Upper lobe of right lung (tissue), 1 donor: ENCODE measurements at regions not wholly inside any gene's neighbourhood (a gene's known extent, or its start where the extent isn't known, plus 50 kb on each side); places are given as distances from the start of the nearest gene placed in this dataset.

Source experiments
- ATAC-seq: fragments of 200-7000 bp; cut with Tn5 transposase; one replicate; pipeline ENCODE4 v1.9.1; 2020; ENCODE audit warnings: mild to moderate bottlenecking, moderate library complexity
- DNase-seq: peaks from one replicate; pipeline ENCODE4 v3.0.0-alpha.2; 2020
- H3K27ac ChIP-seq: fragments of 200-600 bp; one replicate; pipeline ENCODE4 v1.8.0; 2022
- H3K27me3 ChIP-seq: fragments of 200-600 bp; one replicate; pipeline ENCODE4 v1.8.0; 2022; ENCODE audit warnings: mild to moderate bottlenecking
- H3K36me3 ChIP-seq: fragments of 200-600 bp; one replicate; pipeline ENCODE4 v1.8.0; 2022
- H3K4me1 ChIP-seq: fragments of 200-600 bp; one replicate; pipeline ENCODE4 v1.8.0; 2022
- H3K4me3 ChIP-seq: fragments of 200-600 bp; one replicate; pipeline ENCODE4 v1.8.0; 2022; ENCODE audit warnings: mild to moderate bottlenecking
- H3K9me3 ChIP-seq: fragments of 200-600 bp; one replicate; pipeline ENCODE4 v1.8.0; 2022
- intact Hi-C: fragments of 100-400 bp; cut with DNase I; formaldehyde crosslinking; loops from one replicate; pipeline ENCODE4 v1.11.0; 2022
- TF ChIP-seq, protein P1 (sequence below): fragments of 200-600 bp; IDR thresholded peaks from one replicate; pipeline ENCODE4 v1.8.0; 2022; ENCODE audit warnings: antibody characterized with exemption
- donor health status: DM: no; HTN: yes; CAD: no; lungs with severe emphysema.

DNA sequence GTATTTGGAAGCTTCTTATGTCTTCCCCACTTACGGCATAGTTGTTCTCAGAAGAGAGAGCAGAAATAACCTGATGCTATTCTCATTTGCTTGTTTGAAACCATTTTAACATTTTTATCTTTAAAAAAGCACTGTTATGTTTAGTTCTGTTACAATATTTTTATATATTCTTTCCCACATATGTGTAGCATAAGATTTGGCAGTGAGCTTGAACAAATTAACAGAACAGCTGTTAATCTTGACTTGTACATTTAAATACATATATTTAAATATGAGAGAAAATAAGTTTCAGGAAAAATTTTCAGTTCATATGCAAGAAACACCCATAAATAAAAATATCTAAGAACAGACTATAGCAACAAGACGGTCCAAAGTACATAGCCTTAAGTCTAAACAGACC is 431.7 kb upstream of the IRAK1BP1 start:
- H3K36me3 ChIP-seq, result no peaks in the 10 kb centered on the region
- intact Hi-C loops, result no loop called here
- no peaks in the 10 kb centered on the region for H3K27me3 ChIP-seq
- DNase-seq (no peak), ATAC-seq (no peak)
- H3K4me1 ChIP-seq, result no peaks in the 10 kb centered on the region
- no peak overlapping the region for H3K4me3 ChIP-seq
- TF ChIP-seq, protein P1, sequence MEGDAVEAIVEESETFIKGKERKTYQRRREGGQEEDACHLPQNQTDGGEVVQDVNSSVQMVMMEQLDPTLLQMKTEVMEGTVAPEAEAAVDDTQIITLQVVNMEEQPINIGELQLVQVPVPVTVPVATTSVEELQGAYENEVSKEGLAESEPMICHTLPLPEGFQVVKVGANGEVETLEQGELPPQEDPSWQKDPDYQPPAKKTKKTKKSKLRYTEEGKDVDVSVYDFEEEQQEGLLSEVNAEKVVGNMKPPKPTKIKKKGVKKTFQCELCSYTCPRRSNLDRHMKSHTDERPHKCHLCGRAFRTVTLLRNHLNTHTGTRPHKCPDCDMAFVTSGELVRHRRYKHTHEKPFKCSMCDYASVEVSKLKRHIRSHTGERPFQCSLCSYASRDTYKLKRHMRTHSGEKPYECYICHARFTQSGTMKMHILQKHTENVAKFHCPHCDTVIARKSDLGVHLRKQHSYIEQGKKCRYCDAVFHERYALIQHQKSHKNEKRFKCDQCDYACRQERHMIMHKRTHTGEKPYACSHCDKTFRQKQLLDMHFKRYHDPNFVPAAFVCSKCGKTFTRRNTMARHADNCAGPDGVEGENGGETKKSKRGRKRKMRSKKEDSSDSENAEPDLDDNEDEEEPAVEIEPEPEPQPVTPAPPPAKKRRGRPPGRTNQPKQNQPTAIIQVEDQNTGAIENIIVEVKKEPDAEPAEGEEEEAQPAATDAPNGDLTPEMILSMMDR, result no peak
- no peak overlapping the region for H3K27ac ChIP-seq
- H3K9me3 ChIP-seq, result no peaks in the 10 kb centered on the region

DNA sequence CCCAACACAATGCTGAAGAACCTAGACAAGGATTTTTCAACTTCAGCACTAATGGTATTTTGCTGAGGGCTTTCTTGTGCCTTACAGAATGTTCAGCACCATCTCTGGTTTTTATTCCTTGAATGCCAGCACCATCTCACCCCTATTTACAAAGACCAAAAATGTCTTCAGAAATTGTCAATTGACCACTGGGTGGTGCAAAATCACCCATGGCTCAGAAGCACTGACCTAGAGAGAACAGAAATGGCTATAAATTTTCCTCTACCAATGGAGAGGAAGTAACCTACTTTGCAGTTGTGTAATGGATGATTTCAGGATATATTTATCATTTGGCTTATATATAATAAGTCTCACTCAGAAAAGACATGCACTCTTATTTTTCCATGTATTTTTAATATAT is 431.0 kb upstream of the IRAK1BP1 start:
- ATAC-seq, result no peak
- TF ChIP-seq, protein P1, result no peak
- Histone ChIP-seq H3K4me3 (no peak overlapping the region), H3K36me3 (no peaks in the 10 kb centered on the region), H3K4me1 (no peaks in the 10 kb centered on the region), H3K27ac (no peak overlapping the region), H3K9me3 (no peaks in the 10 kb centered on the region), H3K27me3 (no peaks in the 10 kb centered on the region)
- DNase-seq, result no peak
- intact Hi-C loops, result no loop called here

DNA sequence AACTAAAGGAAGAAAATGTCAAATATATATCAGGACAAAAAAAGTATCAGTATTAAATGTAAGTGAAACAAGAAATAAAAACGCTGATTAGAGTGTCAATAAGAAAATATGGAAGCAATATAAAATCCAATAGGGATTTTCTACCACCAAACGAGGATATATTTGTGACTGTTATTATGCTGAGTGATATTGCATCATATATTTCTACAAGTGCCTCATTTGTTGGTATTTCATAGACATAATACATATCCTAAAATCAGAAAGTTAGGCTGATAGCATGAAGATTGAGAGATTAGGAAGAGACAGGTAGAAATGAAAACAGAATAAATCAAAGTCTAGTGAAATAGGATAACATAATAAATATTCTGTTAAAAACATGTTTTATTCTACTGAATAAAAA is 429.2 kb upstream of the IRAK1BP1 start:
- intact Hi-C loops, result no loop called here
- no peak for ATAC-seq

DNA sequence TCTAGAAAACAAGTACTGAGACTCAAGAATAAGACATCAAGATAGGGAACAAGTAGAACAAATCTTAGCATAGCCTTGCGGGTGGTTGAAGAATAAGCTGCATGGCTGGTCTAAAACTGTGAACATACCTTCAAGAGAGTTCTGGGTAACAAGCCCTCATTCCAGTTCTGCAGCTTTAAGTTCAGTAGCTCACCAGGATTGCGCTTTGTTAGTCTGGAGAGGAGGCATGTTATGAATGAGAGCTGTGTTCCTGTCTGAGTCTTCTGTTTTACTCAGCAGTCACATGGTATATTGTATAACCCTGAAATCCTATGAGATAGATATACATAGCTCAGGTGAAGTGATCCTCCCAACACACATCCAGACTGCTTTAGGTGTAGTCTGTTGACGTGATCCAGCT is 406.6 kb upstream of the IRAK1BP1 start:
- ATAC-seq, result no peak
- TF ChIP-seq, protein P1, result no peak
- H3K36me3 ChIP-seq, result no peaks in the 10 kb centered on the region
- intact Hi-C loops, result no loop called here
- H3K4me1 ChIP-seq, result no peaks in the 10 kb centered on the region
- no peak overlapping the region for H3K27ac ChIP-seq
- H3K4me3 ChIP-seq, result no peak overlapping the region
- H3K27me3 ChIP-seq, result no peaks in the 10 kb centered on the region
- no peaks in the 10 kb centered on the region for H3K9me3 ChIP-seq
- DNase-seq, result no peak

More for the DNA sequence above, 429.2 kb upstream of the IRAK1BP1 start:
- Histone ChIP-seq H3K4me1 (no peaks in the 10 kb centered on the region), H3K27me3 (no peaks in the 10 kb centered on the region), H3K4me3 (no peak overlapping the region), H3K27ac (no peak overlapping the region), H3K9me3 (no peaks in the 10 kb centered on the region), H3K36me3 (no peaks in the 10 kb centered on the region)
- TF ChIP-seq, protein P1, result no peak
- DNase-seq, result no peak

DNA sequence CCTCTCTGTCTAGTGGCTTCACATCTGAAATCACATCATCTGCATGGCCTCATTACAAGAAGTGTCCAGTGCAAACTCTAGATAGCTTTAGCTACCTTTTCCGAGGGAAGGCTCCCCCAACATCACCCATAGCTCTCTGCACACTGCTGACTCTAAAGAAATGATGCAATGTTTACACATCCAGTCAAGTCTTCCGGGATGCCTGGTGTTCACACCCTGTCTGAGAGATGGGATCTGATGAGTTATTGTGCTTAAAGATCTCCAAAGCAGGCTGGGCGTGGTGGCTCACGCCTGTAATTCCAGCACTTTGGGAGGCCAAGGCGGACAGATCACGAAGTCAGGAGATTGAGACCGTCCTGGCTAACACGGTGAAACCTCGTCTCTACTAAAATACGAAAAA is 404.6 kb upstream of the IRAK1BP1 start:
- no peaks in the 10 kb centered on the region for H3K9me3 ChIP-seq
- ATAC-seq, result no peak
- intact Hi-C loops, result no loop called here
- TF ChIP-seq, protein P1, result no peak
- DNase-seq, result no peak
- no peak overlapping the region for H3K4me3 ChIP-seq
- H3K27ac ChIP-seq, result no peak overlapping the region
- no peaks in the 10 kb centered on the region for H3K4me1 ChIP-seq
- no peaks in the 10 kb centered on the region for H3K36me3 ChIP-seq
- H3K27me3 ChIP-seq, result no peaks in the 10 kb centered on the region

DNA sequence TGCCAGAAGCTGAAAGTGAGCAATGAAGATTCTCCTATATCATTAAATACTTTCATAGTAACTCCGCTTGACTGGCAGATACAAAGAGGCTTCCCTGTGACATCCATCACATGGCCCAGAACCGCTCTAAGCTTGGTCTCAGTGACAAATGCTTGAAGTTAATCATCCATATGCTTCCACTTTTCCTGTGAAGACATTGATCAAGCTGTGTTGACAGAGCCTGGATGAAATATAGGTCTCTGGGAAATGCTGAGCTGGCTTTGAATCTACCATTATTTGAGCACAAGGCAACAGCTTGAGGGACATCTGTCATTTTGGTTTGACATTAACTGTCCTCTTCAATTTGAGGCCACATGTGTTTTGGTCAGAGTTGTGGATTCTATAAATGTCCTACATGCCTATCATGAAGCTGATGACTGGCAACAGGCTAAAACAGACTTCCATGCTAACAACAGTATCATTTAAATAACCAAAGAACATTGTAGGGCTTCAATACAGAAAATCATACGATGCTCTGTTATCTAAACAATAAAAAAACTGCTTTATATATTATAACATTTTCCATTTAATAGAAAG is 402.2 kb upstream of the IRAK1BP1 start:
- DNase-seq (no peak), ATAC-seq (no peak)
- intact Hi-C loops, result no loop called here
- Histone ChIP-seq H3K27me3 (no peaks in the 10 kb centered on the region), H3K9me3 (no peaks in the 10 kb centered on the region), H3K4me3 (no peak overlapping the region), H3K4me1 (no peaks in the 10 kb centered on the region), H3K36me3 (no peaks in the 10 kb centered on the region), H3K27ac (no peak overlapping the region)
- TF ChIP-seq, protein P1, result no peak
